Astrocyte (in vitro differentiated cells and primary cell): ENCODE measurements at regions not wholly inside any gene's neighbourhood (a gene's known extent, or its start where the extent isn't known, plus 50 kb on each side); places are given as distances from the start of the nearest gene placed in this dataset.

Source experiments
- DNase-seq: peaks from one replicate; pipeline ENCODE4 v3.0.0-alpha.2; 2010; ENCODE audit warnings: low read depth
- FAIRE-seq: peaks from 2 replicates; lab custom pipeline; 2011; peaks lifted over from hg19 to GRCh38; lab: Jason Lieb, UNC
- H2AFZ ChIP-seq: 2 replicates; pipeline ENCODE4 v1.6.0; 2012; ENCODE audit warnings: low read depth, low read length, inconsistent platforms
- H3K27ac ChIP-seq: 2 replicates; pipeline ENCODE4 v1.5.1; 2011; ENCODE audit warnings: low read depth, low read length, inconsistent platforms
- H3K27me3 ChIP-seq: 2 replicates; pipeline ENCODE4 v1.6.0; 2011; ENCODE audit warnings: low read length, inconsistent platforms; ENCODE audit not compliant: insufficient read depth
- H3K36me3 ChIP-seq: 2 replicates; pipeline ENCODE4 v1.5.1; 2011; ENCODE audit warnings: low read length, inconsistent platforms; ENCODE audit not compliant: insufficient read depth
- H3K4me1 ChIP-seq: 2 replicates; pipeline ENCODE4 v1.5.1; 2011; ENCODE audit warnings: low read length, inconsistent platforms; ENCODE audit not compliant: insufficient read depth
- H3K4me2 ChIP-seq: 2 replicates; pipeline ENCODE4 v1.6.0; 2012; ENCODE audit warnings: low read length, inconsistent platforms
- H3K4me3 ChIP-seq: 2 replicates; pipeline ENCODE4 v1.5.1; 2011; ENCODE audit warnings: low read depth, mild to moderate bottlenecking, low read length, inconsistent platforms; ENCODE audit not compliant: insufficient read depth
- H3K79me2 ChIP-seq: 2 replicates; pipeline ENCODE4 v1.6.0; 2012; ENCODE audit warnings: mild to moderate bottlenecking, low read length, inconsistent platforms; ENCODE audit not compliant: insufficient read depth
- H3K9ac ChIP-seq: 2 replicates; pipeline ENCODE4 v1.6.0; 2012; ENCODE audit warnings: mild to moderate bottlenecking, low read length, inconsistent platforms
- H3K9me3 ChIP-seq: 2 replicates; pipeline ENCODE4 v1.5.1; 2012; ENCODE audit warnings: low read depth, mild to moderate bottlenecking, low read length, inconsistent platforms; ENCODE audit not compliant: insufficient read depth
- H4K20me1 ChIP-seq: 2 replicates; pipeline ENCODE4 v1.6.0; 2012; ENCODE audit warnings: low read length, inconsistent platforms; ENCODE audit not compliant: insufficient read depth
- H3K27ac Mint-ChIP-seq: one replicate; pipeline ENCODE4 v1.8.0; 2021; ENCODE audit warnings: mild to moderate bottlenecking, mixed read lengths; ENCODE audit not compliant: unreplicated experiment
- H3K27me3 Mint-ChIP-seq: one replicate; pipeline ENCODE4 v1.8.0; 2021; ENCODE audit warnings: low read depth, mixed read lengths; ENCODE audit not compliant: unreplicated experiment
- H3K36me3 Mint-ChIP-seq: one replicate; pipeline ENCODE4 v1.8.0; 2021; ENCODE audit warnings: low read depth, mixed read lengths; ENCODE audit not compliant: unreplicated experiment
- H3K4me1 Mint-ChIP-seq: one replicate; pipeline ENCODE4 v1.8.0; 2021; ENCODE audit warnings: low read depth, mixed read lengths; ENCODE audit not compliant: unreplicated experiment
- H3K4me3 Mint-ChIP-seq: one replicate; pipeline ENCODE4 v1.8.0; 2021; ENCODE audit warnings: mild to moderate bottlenecking, moderate library complexity, mixed read lengths; ENCODE audit not compliant: unreplicated experiment
- H3K9me3 Mint-ChIP-seq: one replicate; pipeline ENCODE4 v1.8.0; 2021; ENCODE audit warnings: mild to moderate bottlenecking, mixed read lengths; ENCODE audit not compliant: unreplicated experiment
- EZH2 ChIP-seq: IDR thresholded peaks from 2 replicates; pipeline ENCODE4 v1.6.1; 2012; ENCODE audit warnings: mild to moderate bottlenecking, low read length, inconsistent platforms; ENCODE audit not compliant: insufficient read depth
- TF ChIP-seq, protein P1 (sequence below): IDR thresholded peaks from 2 replicates; pipeline ENCODE4 v1.5.1; 2011; ENCODE audit warnings: low read depth, mild to moderate bottlenecking, inconsistent platforms, low read length, moderate library complexity; ENCODE audit not compliant: insufficient read depth

DNA sequence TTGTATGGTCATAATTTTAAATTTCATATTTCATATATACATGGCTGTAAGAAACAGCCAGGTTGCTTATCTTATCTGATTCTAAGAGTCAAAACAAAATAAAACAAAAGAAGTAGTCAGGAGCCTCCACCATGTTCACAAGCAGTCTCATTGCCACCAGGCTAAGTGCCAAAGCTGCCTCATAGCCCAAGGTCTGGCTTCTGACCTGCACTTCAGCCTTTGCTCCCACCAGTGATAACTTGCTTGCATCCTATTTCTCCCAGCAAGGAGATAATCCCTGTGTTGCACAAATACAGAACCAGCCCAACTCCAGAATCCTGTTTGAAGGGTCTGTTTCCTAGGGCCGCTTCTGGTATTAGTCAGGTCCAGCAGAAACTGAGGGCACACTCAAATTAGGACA, 53.9 kb upstream of the TSKU start:
- H3K9ac ChIP-seq, result no peak overlapping the region
- no peaks in the 10 kb centered on the region for H3K79me2 ChIP-seq
- Mint-ChIP-seq H3K4me1 (no peaks in the 10 kb centered on the region), H3K36me3 (peaks cover 3% of the 10 kb centered on the region), H3K27ac (no peak overlapping the region), H3K9me3 (no peaks in the 10 kb centered on the region), H3K27me3 (peaks cover 61% of the 10 kb centered on the region), H3K4me3 (no peak overlapping the region)
- no peak for FAIRE-seq
- H4K20me1 ChIP-seq, result no peaks in the 10 kb centered on the region
- H3K4me3 ChIP-seq, result no peak overlapping the region
- TF ChIP-seq, protein P1, sequence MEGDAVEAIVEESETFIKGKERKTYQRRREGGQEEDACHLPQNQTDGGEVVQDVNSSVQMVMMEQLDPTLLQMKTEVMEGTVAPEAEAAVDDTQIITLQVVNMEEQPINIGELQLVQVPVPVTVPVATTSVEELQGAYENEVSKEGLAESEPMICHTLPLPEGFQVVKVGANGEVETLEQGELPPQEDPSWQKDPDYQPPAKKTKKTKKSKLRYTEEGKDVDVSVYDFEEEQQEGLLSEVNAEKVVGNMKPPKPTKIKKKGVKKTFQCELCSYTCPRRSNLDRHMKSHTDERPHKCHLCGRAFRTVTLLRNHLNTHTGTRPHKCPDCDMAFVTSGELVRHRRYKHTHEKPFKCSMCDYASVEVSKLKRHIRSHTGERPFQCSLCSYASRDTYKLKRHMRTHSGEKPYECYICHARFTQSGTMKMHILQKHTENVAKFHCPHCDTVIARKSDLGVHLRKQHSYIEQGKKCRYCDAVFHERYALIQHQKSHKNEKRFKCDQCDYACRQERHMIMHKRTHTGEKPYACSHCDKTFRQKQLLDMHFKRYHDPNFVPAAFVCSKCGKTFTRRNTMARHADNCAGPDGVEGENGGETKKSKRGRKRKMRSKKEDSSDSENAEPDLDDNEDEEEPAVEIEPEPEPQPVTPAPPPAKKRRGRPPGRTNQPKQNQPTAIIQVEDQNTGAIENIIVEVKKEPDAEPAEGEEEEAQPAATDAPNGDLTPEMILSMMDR, result no peak
- TF ChIP-seq EZH2, result no peak
- H3K4me1 ChIP-seq, result no peaks in the 10 kb centered on the region
- no peaks in the 10 kb centered on the region for H3K36me3 ChIP-seq
- H3K27me3 ChIP-seq, result peaks cover 45% of the 10 kb centered on the region
- H3K9me3 ChIP-seq, result no peaks in the 10 kb centered on the region
- H3K27ac ChIP-seq, result no peak overlapping the region
- H3K4me2 ChIP-seq, result no peak overlapping the region
- H2AFZ ChIP-seq, result no peak overlapping the region
- no peak for DNase-seq

DNA sequence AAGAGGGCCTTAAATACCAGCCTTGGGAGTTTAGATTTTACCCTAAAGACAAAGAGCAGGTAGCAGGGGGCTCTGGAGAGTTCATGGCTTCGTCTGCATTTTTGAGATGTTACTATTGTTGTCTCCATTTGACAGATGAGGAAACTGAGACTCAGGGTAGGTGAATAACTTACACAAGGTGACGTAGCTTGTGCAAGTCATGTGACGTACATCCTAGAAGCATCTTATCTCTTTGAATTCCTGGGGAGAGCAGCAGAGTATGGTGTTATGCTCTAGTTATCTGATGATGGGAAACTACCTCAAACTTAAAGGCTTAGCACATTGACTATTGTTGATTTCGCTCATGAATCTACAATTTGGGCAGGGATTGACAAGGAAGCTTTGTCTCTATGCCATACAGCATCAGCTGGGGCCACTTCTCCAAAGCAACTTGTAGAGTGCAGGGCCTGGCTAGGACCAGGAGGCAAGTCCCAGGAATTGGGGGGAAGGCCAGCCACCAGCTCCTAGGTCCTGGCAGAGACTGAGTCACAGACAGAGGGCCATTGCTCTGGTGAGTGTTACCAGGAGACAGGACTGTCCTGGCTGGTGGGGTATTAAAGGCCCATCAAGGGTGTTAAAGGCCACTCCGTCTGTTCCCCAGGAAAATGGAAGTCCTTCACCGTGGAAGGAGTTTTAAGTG, 52.1 kb upstream of the TSKU start:
- FAIRE-seq, result no peak
- Histone ChIP-seq H4K20me1 (no peaks in the 10 kb centered on the region), H3K9ac (no peak overlapping the region), H3K27ac (no peak overlapping the region), H3K4me2 (no peak overlapping the region), H3K27me3 (peaks cover 36% of the 10 kb centered on the region), H3K36me3 (no peaks in the 10 kb centered on the region), H3K9me3 (no peaks in the 10 kb centered on the region), H3K4me3 (no peak overlapping the region), H2AFZ (no peak overlapping the region), H3K79me2 (no peaks in the 10 kb centered on the region), H3K4me1 (no peaks in the 10 kb centered on the region)
- H3K4me3 Mint-ChIP-seq, result no peak overlapping the region
- no peak for DNase-seq
- no peak for TF ChIP-seq EZH2
- TF ChIP-seq, protein P1, result no peak
- H3K4me1 Mint-ChIP-seq, result no peaks in the 10 kb centered on the region
- H3K36me3 Mint-ChIP-seq, result peaks cover 3% of the 10 kb centered on the region
- H3K27ac Mint-ChIP-seq, result no peak overlapping the region
- H3K27me3 Mint-ChIP-seq, result peaks cover 55% of the 10 kb centered on the region
- H3K9me3 Mint-ChIP-seq, result no peaks in the 10 kb centered on the region

DNA sequence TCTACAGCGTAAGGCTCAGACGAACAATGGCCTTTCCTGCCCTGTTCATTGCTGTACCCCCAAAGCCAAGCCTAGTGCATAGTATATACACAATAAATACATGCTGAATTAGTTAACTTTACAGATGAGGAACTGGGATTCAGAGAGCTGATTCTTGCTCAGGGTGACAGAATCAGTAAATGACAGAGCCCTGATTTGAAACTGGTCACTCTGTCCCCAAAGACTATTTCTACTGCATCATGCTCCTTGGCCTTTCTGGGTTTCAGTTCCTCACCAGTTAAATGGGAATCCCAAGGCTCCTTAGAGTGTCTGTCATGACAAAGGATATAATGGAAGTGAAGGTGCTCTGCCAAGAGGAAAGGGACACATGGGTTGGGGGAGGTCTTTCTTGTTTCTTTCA, 50.5 kb upstream of the TSKU start:
- no peak overlapping the region for H3K9ac ChIP-seq
- peaks cover 3% of the 10 kb centered on the region for H3K36me3 Mint-ChIP-seq

More for the DNA sequence above, 50.5 kb upstream of the TSKU start:
- Histone ChIP-seq H3K27ac (no peak overlapping the region), H3K27me3 (peaks cover 22% of the 10 kb centered on the region), H3K4me3 (no peak overlapping the region), H3K4me2 (no peak overlapping the region), H3K36me3 (no peaks in the 10 kb centered on the region), H3K79me2 (no peaks in the 10 kb centered on the region), H3K4me1 (no peaks in the 10 kb centered on the region), H4K20me1 (no peaks in the 10 kb centered on the region), H2AFZ (no peak overlapping the region), H3K9me3 (no peaks in the 10 kb centered on the region)
- no peak for FAIRE-seq
- no peaks in the 10 kb centered on the region for H3K4me1 Mint-ChIP-seq
- TF ChIP-seq EZH2, result no peak
- TF ChIP-seq, protein P1, result no peak
- H3K27me3 Mint-ChIP-seq, result peaks cover 54% of the 10 kb centered on the region
- no peak for DNase-seq
- no peaks in the 10 kb centered on the region for H3K9me3 Mint-ChIP-seq
- no peak overlapping the region for H3K27ac Mint-ChIP-seq
- H3K4me3 Mint-ChIP-seq, result no peak overlapping the region
